Caco-2 (cell line): ENCODE measurements at regions not wholly inside any gene's neighbourhood (a gene's known extent, or its start where the extent isn't known, plus 50 kb on each side); places are given as distances from the start of the nearest gene placed in this dataset.

ENCODE experiments used
- BruUV-seq: library from RNA; stranded (reverse); fragments of 400-500 nt; replicated peaks from 2 replicates; lab custom pipeline; 2021; lab: Mats Ljungman, UMichigan
- CTCF ChIA-PET: fragments of 300-600 bp; sonication (Branson Sonifier 250); formaldehyde crosslinking; loops from one replicate; lab custom pipeline; 2022; ENCODE audit warnings: antibody characterized with exemption; lab: Charles Lee
- POLR2A ChIA-PET: fragments of 300-600 bp; sonication (Branson Sonifier 250); formaldehyde crosslinking; loops from one replicate; lab custom pipeline; 2022; ENCODE audit warnings: antibody characterized with exemption; lab: Charles Lee
- DNase-seq, 2 experiments: peaks; one replicate each; pipeline versions ENCODE4 v3.0.0 to v3.0.0-alpha.2; 2020 to 2022
- H3K27me3 ChIP-seq: replicated peaks from 2 replicates; pipeline ENCODE4 v1.6.0; 2011; ENCODE audit warnings: low read length; ENCODE audit not compliant: control insufficient read depth, insufficient read depth
- H3K36me3 ChIP-seq: 2 replicates; pipeline ENCODE4 v1.5.1; 2011; ENCODE audit warnings: low read length; ENCODE audit not compliant: control insufficient read depth, insufficient read depth
- H3K4me1 ChIP-seq: fragments of 250-450 bp; sonication (Bioruptor Pico); 2 replicates; pipeline ENCODE4 v1.5.1; 2020; ENCODE audit warnings: mild to moderate bottlenecking
- H3K4me3 ChIP-seq: 2 replicates; pipeline ENCODE4 v1.5.1; 2011; ENCODE audit warnings: low read depth, mild to moderate bottlenecking, control low read depth, low read length
- H3K9me3 ChIP-seq: fragments of 250-450 bp; sonication (Bioruptor Pico); 2 replicates; pipeline ENCODE4 v1.5.1; 2020; ENCODE audit warnings: mild to moderate bottlenecking, moderate library complexity
- H3K27ac Mint-ChIP-seq: one replicate; pipeline ENCODE4 v1.8.0; 2022; ENCODE audit warnings: mixed read lengths; ENCODE audit not compliant: unreplicated experiment
- H3K27me3 Mint-ChIP-seq: one replicate; pipeline ENCODE4 v1.8.0; 2022; ENCODE audit warnings: mixed read lengths; ENCODE audit not compliant: insufficient read depth, unreplicated experiment
- H3K36me3 Mint-ChIP-seq: one replicate; pipeline ENCODE4 v1.8.0; 2022; ENCODE audit warnings: mild to moderate bottlenecking, mixed read lengths; ENCODE audit not compliant: insufficient read depth, unreplicated experiment
- H3K4me1 Mint-ChIP-seq: one replicate; pipeline ENCODE4 v1.8.0; 2022; ENCODE audit warnings: low read depth, mixed read lengths; ENCODE audit not compliant: unreplicated experiment
- H3K4me3 Mint-ChIP-seq: one replicate; pipeline ENCODE4 v1.8.0; 2022; ENCODE audit warnings: mild to moderate bottlenecking, moderate library complexity, mixed read lengths; ENCODE audit not compliant: unreplicated experiment
- H3K9me3 Mint-ChIP-seq: one replicate; pipeline ENCODE4 v1.8.0; 2022; ENCODE audit warnings: mixed read lengths; ENCODE audit not compliant: unreplicated experiment
- CTCF ChIP-seq, 2 experiments: fragments of 200-600 bp in 1 of 2; IDR thresholded peaks; 1 replicate in 1 of 2; 2 replicates in 1 of 2; pipeline versions ENCODE4 v1.5.1 to v1.8.0; 2011 to 2022; ENCODE audit warnings: antibody characterized with exemption in 1 of 2, control low read depth in 1 of 2, inconsistent platforms in 1 of 2, low read depth in 1 of 2, low read length in 1 of 2, mild to moderate bottlenecking in 1 of 2, moderate library complexity in 1 of 2; ENCODE audit not compliant: insufficient read depth in 1 of 2, severe bottlenecking in 1 of 2, unreplicated experiment in 1 of 2
- intact Hi-C: fragments of 100-400 bp; cut with micrococcal nuclease; formaldehyde crosslinking; loops from one replicate; pipeline ENCODE4 v1.10.0; 2022; ENCODE audit not compliant: unreplicated experiment

DNA sequence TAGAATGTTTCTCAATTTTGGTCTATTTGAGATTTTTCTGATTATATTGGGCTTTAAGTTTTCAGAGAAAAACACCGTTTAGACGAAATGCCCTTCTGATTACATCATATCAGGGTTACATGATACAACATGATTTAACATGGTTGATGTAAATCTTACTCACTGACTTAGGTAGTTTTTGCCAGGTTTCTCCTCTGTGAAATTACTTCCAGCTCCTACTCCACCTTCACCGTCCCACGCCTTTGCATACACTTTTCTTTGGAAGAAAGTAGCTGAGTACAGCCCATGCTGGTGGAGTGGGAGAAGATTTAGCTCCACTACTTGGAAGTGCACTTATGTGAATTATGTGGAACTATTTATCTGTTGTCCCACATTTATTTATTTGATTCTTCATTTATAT, 433.2 kb upstream of the KLHL1 start:
- H3K4me1 Mint-ChIP-seq: no peaks in the 10 kb centered on the region
- BruUV-seq: no TSS peak
- H3K36me3 Mint-ChIP-seq: no peaks in the 10 kb centered on the region

GRCh38 chr13:70534466-70534865, 426.2 kb upstream of the KLHL1 start:
- Histone ChIP-seq H3K4me1 (peaks cover 19% of the 10 kb centered on the region), H3K36me3 (no peaks in the 10 kb centered on the region), H3K27me3 (no peaks in the 10 kb centered on the region), H3K4me3 (no peak overlapping the region), H3K9me3 (no peaks in the 10 kb centered on the region)
- ChIA-PET CTCF (no interaction called here), POLR2A (no interaction called here)
- Mint-ChIP-seq H3K36me3 (no peaks in the 10 kb centered on the region), H3K4me3 (no peak overlapping the region), H3K27ac (no peak overlapping the region), H3K4me1 (no peaks in the 10 kb centered on the region), H3K9me3 (no peaks in the 10 kb centered on the region), H3K27me3 (no peaks in the 10 kb centered on the region)
- intact Hi-C loops: no loop called here
- DNase-seq: no peak
- BruUV-seq: no TSS peak
- TF ChIP-seq CTCF (IDR thresholded peaks at IDR 0.05; ENCODE audit: insufficient read depth in 1 of 2, low read depth in 1 of 2, low read length in 1 of 2, severe bottlenecking in 1 of 2, unreplicated experiment in 1 of 2): no peak

More for the DNA sequence above, 433.2 kb upstream of the KLHL1 start:
- TF ChIP-seq CTCF (IDR thresholded peaks at IDR 0.05; ENCODE audit: insufficient read depth in 1 of 2, low read depth in 1 of 2, low read length in 1 of 2, severe bottlenecking in 1 of 2, unreplicated experiment in 1 of 2): no peak
- no peaks in the 10 kb centered on the region for H3K9me3 ChIP-seq
- no peaks in the 10 kb centered on the region for H3K27me3 ChIP-seq
- CTCF ChIA-PET: no interaction called here
- no peak overlapping the region for H3K4me3 Mint-ChIP-seq
- H3K27me3 Mint-ChIP-seq: no peaks in the 10 kb centered on the region
- H3K4me1 ChIP-seq: 0 out of 2 replicates have a peak, but pooled peaks cover 9% of the 10 kb centered on the region
- no peak overlapping the region for H3K27ac Mint-ChIP-seq
- no peaks in the 10 kb centered on the region for H3K36me3 ChIP-seq
- no peak overlapping the region for H3K4me3 ChIP-seq
- POLR2A ChIA-PET: no interaction called here
- no peaks in the 10 kb centered on the region for H3K9me3 Mint-ChIP-seq
- intact Hi-C loops: no loop called here
- DNase-seq: no peak

DNA sequence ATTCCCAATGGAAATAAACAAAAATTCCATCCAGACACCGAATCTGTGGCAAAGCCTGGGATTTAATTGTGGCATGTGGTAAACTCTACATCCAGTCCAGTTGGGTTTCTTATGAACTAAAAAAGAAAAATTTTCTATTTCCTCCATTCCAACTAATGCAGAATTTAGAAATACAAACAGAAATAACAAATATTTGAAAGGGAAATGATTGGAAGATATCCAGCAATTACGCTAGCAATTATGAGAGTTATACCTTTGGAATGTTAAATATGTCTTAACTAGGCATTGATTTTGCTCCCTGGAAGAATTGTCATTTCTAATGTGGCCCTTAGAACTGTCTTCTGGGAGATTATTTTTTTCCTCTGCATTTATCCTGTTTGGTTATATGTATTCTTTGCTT, 421.4 kb upstream of the KLHL1 start:
- no peaks in the 10 kb centered on the region for H3K27me3 ChIP-seq

More for the DNA sequence above, 421.4 kb upstream of the KLHL1 start:
- intact Hi-C loops: no loop called here
- no peak for TF ChIP-seq CTCF (IDR thresholded peaks at IDR 0.05; ENCODE audit: insufficient read depth in 1 of 2, low read depth in 1 of 2, low read length in 1 of 2, severe bottlenecking in 1 of 2, unreplicated experiment in 1 of 2)
- Mint-ChIP-seq H3K27me3 (no peaks in the 10 kb centered on the region), H3K27ac (no peak overlapping the region), H3K4me1 (no peaks in the 10 kb centered on the region), H3K9me3 (no peaks in the 10 kb centered on the region), H3K36me3 (no peaks in the 10 kb centered on the region), H3K4me3 (no peak overlapping the region)
- ChIA-PET CTCF (no interaction called here), POLR2A (no interaction called here)
- Histone ChIP-seq H3K36me3 (no peaks in the 10 kb centered on the region), H3K4me1 (peaks cover 3% of the 10 kb centered on the region; the same call in 1 of the 2 replicates), H3K9me3 (no peaks in the 10 kb centered on the region), H3K4me3 (no peak overlapping the region)
- DNase-seq: no peak
- BruUV-seq: no TSS peak
